Epithelial cell of proximal tubule (primary cell): ENCODE measurements at regions not wholly inside any gene's neighbourhood (a gene's known extent, or its start where the extent isn't known, plus 50 kb on each side); places are given as distances from the start of the nearest gene placed in this dataset.

Source experiments
- DNase-seq: peaks from one replicate; pipeline ENCODE4 v3.0.0-alpha.2; 2011; ENCODE audit warnings: low read depth
- H3K4me3 ChIP-seq: 2 replicates; pipeline ENCODE4 v1.5.1; 2011; ENCODE audit warnings: low read depth, mild to moderate bottlenecking, low read length
- CTCF ChIP-seq: conservative IDR thresholded peaks from 2 replicates; pipeline ENCODE4 v1.5.1; 2012; ENCODE audit warnings: low read depth, mild to moderate bottlenecking, low read length

- no peak for TF ChIP-seq CTCF
- no peak overlapping the region for H3K4me3 ChIP-seq
- no peak for DNase-seq
Observed at GRCh38 chr6:134604014-134604676, 286.2 kb upstream of the SGK1 start.

- DNase-seq = no peak
- H3K4me3 ChIP-seq = no peak overlapping the region
- TF ChIP-seq CTCF = no peak
Observed at GRCh38 chr6:134603561-134603960, 285.6 kb upstream of the SGK1 start.

- H3K4me3 ChIP-seq = no peak overlapping the region
- no peak for DNase-seq
- no peak for TF ChIP-seq CTCF
Observed at GRCh38 chr6:134602123-134602522, 284.2 kb upstream of the SGK1 start.

- TF ChIP-seq CTCF = no peak
- H3K4me3 ChIP-seq = no peak overlapping the region
- DNase-seq = no peak
Observed at GRCh38 chr6:134600671-134601070, 282.8 kb upstream of the SGK1 start.

GRCh38 chr6:134599079-134599478 lies 281.2 kb upstream of the SGK1 start:
- no peak for DNase-seq
- TF ChIP-seq CTCF = no peak
- H3K4me3 ChIP-seq = no peak overlapping the region

GRCh38 chr6:134596191-134596590 lies 278.3 kb upstream of the SGK1 start:
- no peak for TF ChIP-seq CTCF
- H3K4me3 ChIP-seq = no peak overlapping the region
- DNase-seq = no peak

- no peak for TF ChIP-seq CTCF
- DNase-seq = no peak
Observed at GRCh38 chr6:134594881-134595280, 277.0 kb upstream of the SGK1 start.

More at GRCh38 chr6:134594881-134595280, 277.0 kb upstream of the SGK1 start:
- H3K4me3 ChIP-seq = no peak overlapping the region
